ENCODE measurements at regions not wholly inside any gene's neighbourhood (a gene's known extent, or its start where the extent isn't known, plus 50 kb on each side); places are given as distances from the start of the nearest gene placed in this dataset.

DNA sequence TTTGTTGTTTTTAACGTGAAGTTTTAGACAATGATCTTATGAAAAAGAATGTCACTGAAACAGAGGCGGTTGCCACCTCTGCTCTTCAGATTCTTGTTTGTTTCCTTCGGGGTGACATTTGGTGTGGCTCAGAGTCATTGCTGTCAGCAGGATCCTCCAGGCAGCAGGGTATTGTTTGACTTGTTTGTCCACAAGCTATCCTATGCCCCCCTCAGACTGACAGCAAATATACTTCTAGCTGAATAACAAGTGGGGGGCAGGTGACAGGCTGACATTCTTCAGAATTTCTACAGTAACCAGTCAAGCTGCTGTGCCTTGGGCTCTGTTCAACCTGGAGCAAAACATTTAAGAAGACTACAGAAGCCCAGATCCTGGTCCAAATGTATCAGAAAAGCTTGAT is 383.3 kb downstream of the YTHDC2 start:
- TF ChIP-seq CTCF (conservative IDR thresholded peaks at IDR 0.05; ENCODE audit: control insufficient read depth, insufficient read depth, low read depth, low read length): no peak
- no peak for DNase-seq (ENCODE audit: low read depth)
- H3K4me3 ChIP-seq (ENCODE audit: control insufficient read depth, low read depth, low read length): no peak overlapping the region

GRCh38 chr5:113897748-113898147 is 384.3 kb downstream of the YTHDC2 start:
- no peak for TF ChIP-seq CTCF (conservative IDR thresholded peaks at IDR 0.05; ENCODE audit: control insufficient read depth, insufficient read depth, low read depth, low read length)
- H3K4me3 ChIP-seq (ENCODE audit: control insufficient read depth, low read depth, low read length): no peak overlapping the region
- DNase-seq (ENCODE audit: low read depth): no peak

DNA sequence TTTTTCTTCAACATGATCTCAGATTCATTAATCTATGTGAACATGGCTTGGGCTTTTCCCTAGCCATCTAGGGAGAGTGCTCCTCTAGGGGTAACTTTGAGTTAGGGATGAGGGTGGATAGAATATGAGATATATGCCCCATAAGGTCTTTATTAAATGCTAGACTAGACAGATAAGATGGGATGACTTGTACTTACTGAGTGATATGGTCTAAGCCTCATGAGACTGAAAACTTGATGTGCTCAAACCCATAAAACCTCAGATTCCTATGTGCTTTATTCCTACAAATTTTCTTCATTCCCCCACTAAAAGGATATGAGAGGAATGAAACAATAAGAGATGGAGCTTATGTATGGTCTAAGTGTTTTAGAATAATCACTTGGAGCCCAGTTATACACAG is 386.6 kb downstream of the YTHDC2 start:
- no peak for DNase-seq (ENCODE audit: low read depth)
- no peak overlapping the region for H3K4me3 ChIP-seq (ENCODE audit: control insufficient read depth, low read depth, low read length)
- no peak for TF ChIP-seq CTCF (conservative IDR thresholded peaks at IDR 0.05; ENCODE audit: control insufficient read depth, insufficient read depth, low read depth, low read length)

DNA sequence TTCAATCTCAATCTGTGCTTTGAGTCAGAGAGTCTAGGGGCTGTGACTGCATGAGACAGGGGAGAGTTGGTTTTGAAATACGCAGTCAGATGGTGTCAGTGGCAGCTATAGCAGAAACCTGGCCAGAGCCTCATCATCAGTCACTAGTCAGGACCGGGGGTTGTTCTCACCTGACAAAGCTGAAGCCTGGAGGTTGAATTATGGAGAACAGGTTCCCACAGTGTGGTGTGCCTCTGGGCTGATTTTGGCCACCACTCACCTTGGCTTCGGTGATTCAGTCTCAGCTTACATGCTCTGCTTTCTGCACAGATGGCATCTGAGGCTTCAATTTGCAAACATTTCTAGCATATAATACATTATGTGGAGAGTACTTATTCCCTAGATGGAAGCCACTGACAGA is 387.3 kb downstream of the YTHDC2 start:
- no peak for DNase-seq (ENCODE audit: low read depth)
- no peak overlapping the region for H3K4me3 ChIP-seq (ENCODE audit: control insufficient read depth, low read depth, low read length)
- TF ChIP-seq CTCF (conservative IDR thresholded peaks at IDR 0.05; ENCODE audit: control insufficient read depth, insufficient read depth, low read depth, low read length): no peak

DNA sequence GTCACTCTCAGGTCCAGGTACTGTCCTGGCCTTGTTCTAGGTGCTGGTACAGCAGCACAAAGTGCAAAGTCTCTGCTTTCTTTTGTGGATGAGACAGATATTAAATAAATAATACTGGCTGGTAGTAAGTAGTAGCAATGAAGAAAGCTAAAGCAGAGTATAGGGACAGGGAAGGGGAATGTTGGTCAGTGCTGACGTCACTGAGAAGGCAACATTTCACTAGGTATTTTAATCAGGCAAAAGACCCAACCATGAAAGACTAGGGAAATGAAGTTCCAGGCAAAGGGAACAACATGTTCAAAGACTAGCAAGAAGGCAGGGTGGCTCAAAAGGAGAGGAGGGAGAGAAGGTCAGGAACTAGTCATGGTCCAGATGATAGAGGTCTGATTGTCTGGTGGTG is 388.2 kb downstream of the YTHDC2 start:
- no peak for TF ChIP-seq CTCF (conservative IDR thresholded peaks at IDR 0.05; ENCODE audit: control insufficient read depth, insufficient read depth, low read depth, low read length)
- no peak overlapping the region for H3K4me3 ChIP-seq (ENCODE audit: control insufficient read depth, low read depth, low read length)
- no peak for DNase-seq (ENCODE audit: low read depth)

GRCh38 chr5:113902917-113903660 is 389.6 kb downstream of the YTHDC2 start:
- H3K4me3 ChIP-seq (ENCODE audit: control insufficient read depth, low read depth, low read length): no peak overlapping the region
- TF ChIP-seq CTCF (conservative IDR thresholded peaks at IDR 0.05; ENCODE audit: control insufficient read depth, insufficient read depth, low read depth, low read length): no peak
- no peak for DNase-seq (ENCODE audit: low read depth)

DNA sequence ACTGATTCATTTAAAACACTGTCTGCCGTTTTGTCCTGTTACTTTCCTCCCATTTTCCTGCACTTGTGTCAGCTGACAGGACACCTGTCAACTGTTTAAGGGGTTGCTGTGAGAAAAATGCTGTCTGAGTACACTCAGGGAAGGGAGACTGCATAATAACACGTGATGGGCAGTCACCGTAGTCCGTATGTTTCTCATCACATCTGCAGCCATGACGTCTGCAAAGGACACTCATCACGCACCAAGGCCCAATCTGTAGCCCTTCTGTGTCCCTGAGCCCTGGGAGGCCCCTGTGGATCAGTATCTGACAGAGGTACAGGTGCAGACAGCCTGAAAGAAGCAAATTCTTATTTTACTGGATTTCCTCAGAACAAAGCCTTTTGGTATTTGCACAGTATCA is 396.3 kb downstream of the YTHDC2 start:
- H3K4me3 ChIP-seq (ENCODE audit: control insufficient read depth, low read depth, low read length): no peak overlapping the region
- no peak for DNase-seq (ENCODE audit: low read depth)
- no peak for TF ChIP-seq CTCF (conservative IDR thresholded peaks at IDR 0.05; ENCODE audit: control insufficient read depth, insufficient read depth, low read depth, low read length)
